ENCODE measurements at regions not wholly inside any gene's neighbourhood (a gene's known extent, or its start where the extent isn't known, plus 50 kb on each side); places are given as distances from the start of the nearest gene placed in this dataset.
A peak's percentile ranks its signal among the peaks of the same experiment; 100 is the strongest.

- Histone ChIP-seq H3K4me1 (no peaks in the 10 kb centered on the region), H3K36me3 (no peaks in the 10 kb centered on the region), H3K27ac (no peak overlapping the region), H3K27me3 (peaks cover 0 to 28% of the 10 kb centered on the region in 2 donors), H3K4me3 (no peak overlapping the region), H3K9me3 (no peaks in the 10 kb centered on the region)
- TF ChIP-seq CTCF (IDR thresholded peaks at IDR 0.05): no peak
- DNase-seq: no peak
- intact Hi-C loops (cut with DNase I; ENCODE audit: low total_unique reads): no loop called here
Observed at GRCh38 chr16:54344646-54345630, 58.4 kb upstream of the IRX3 start.

GRCh38 chr16:54342966-54343365, 56.4 kb upstream of the IRX3 start:
- DNase-seq: no peak
- Histone ChIP-seq H3K27me3 (peaks cover 0 to 43% of the 10 kb centered on the region in 2 donors), H3K4me1 (no peaks in the 10 kb centered on the region), H3K27ac (no peak overlapping the region), H3K9me3 (no peaks in the 10 kb centered on the region), H3K4me3 (no peak overlapping the region), H3K36me3 (no peaks in the 10 kb centered on the region)
- TF ChIP-seq CTCF (IDR thresholded peaks at IDR 0.05): no peak
- intact Hi-C loops (cut with DNase I; ENCODE audit: low total_unique reads): no loop called here

- Histone ChIP-seq H3K4me1 (no peaks in the 10 kb centered on the region), H3K4me3 (no peak overlapping the region), H3K27ac (no peak overlapping the region), H3K36me3 (no peaks in the 10 kb centered on the region), H3K9me3 (no peaks in the 10 kb centered on the region), H3K27me3 (peaks cover 0 to 38% of the 10 kb centered on the region in 2 donors)
- TF ChIP-seq CTCF (IDR thresholded peaks at IDR 0.05): no peak
- intact Hi-C loops (cut with DNase I; ENCODE audit: low total_unique reads): no loop called here
- DNase-seq: no peak
Observed at GRCh38 chr16:54341892-54342776, 55.5 kb upstream of the IRX3 start.

GRCh38 chr16:54340531-54340930, 53.9 kb upstream of the IRX3 start:
- H3K9me3 ChIP-seq: no peaks in the 10 kb centered on the region
- TF ChIP-seq CTCF (IDR thresholded peaks at IDR 0.05): no peak
- no peaks in the 10 kb centered on the region for H3K36me3 ChIP-seq
- DNase-seq: no peak
- H3K4me1 ChIP-seq: no peaks in the 10 kb centered on the region
- H3K27ac ChIP-seq: no peak overlapping the region
- intact Hi-C loops (cut with DNase I; ENCODE audit: low total_unique reads): no loop called here
- H3K4me3 ChIP-seq: no peak overlapping the region
- peaks cover 0 to 38% of the 10 kb centered on the region in 2 donors for H3K27me3 ChIP-seq

- Histone ChIP-seq H3K4me1 (no peaks in the 10 kb centered on the region), H3K27me3 (peaks cover 0 to 30% of the 10 kb centered on the region in 2 donors), H3K36me3 (no peaks in the 10 kb centered on the region), H3K4me3 (no peak overlapping the region), H3K9me3 (no peaks in the 10 kb centered on the region), H3K27ac (no peak overlapping the region)
- intact Hi-C loops (cut with DNase I; ENCODE audit: low total_unique reads): loop anchor here (5.0 kb wide), 1 partner anchor 649 kb away; no protein-coding TSS in a partner anchor
- TF ChIP-seq CTCF (IDR thresholded peaks at IDR 0.05): no peak
- peak in 1 of 2 donors; percentile 7 for DNase-seq
Observed at GRCh38 chr16:54336631-54337204, 50.1 kb upstream of the IRX3 start.
